ENCODE measurements at regions not wholly inside any gene's neighbourhood (a gene's known extent, or its start where the extent isn't known, plus 50 kb on each side); places are given as distances from the start of the nearest gene placed in this dataset.

GRCh38 chr6:112408522-112408921 is 61.4 kb downstream of the RFPL4B start:
- peaks cover 0 to 4% (median 0%) of the 10 kb centered on the region in 4 donors for H3K27me3 ChIP-seq (ENCODE audit: control insufficient read depth in 4 of 4, insufficient read depth in 4 of 4, low read length in 3 of 4)
- no peak overlapping the region for H3K27ac ChIP-seq (ENCODE audit: low read depth in 1 of 2, low read length in 2 of 2)
- TF ChIP-seq RXRA (IDR thresholded peaks at IDR 0.05) (no peak), EGR1 (IDR thresholded peaks at IDR 0.05; ENCODE audit: low read depth in 2 of 2) (no peak), HNF4A (conservative IDR thresholded peaks at IDR 0.05) (no peak), ATF3 (IDR thresholded peaks at IDR 0.05) (no peak), YY1 (IDR thresholded peaks at IDR 0.05) (no peak), RAD21 (IDR thresholded peaks at IDR 0.05) (no peak), JUND (IDR thresholded peaks at IDR 0.05) (no peak), REST (IDR thresholded peaks at IDR 0.05) (no peak), HNF4G (IDR thresholded peaks at IDR 0.05) (no peak), TAF1 (conservative IDR thresholded peaks at IDR 0.05) (no peak), MAX (IDR thresholded peaks at IDR 0.05) (no peak)
- no peak for DNase-seq (ENCODE audit: low spot score)
- 87% methylated on average over 10 of the region's 10 CpGs for WGBS
- H3K9ac ChIP-seq (ENCODE audit: low read depth in 1 of 2, low read length in 2 of 2), result no peak overlapping the region
- H3K36me3 ChIP-seq (ENCODE audit: control insufficient read depth in 4 of 4, insufficient read depth in 3 of 4, low read depth in 1 of 4, low read length in 3 of 4), result no peaks in the 10 kb centered on the region
- no peaks in the 10 kb centered on the region for H3K9me3 ChIP-seq (ENCODE audit: control insufficient read depth in 4 of 4, low read length in 3 of 4)
- H3K4me3 ChIP-seq (ENCODE audit: low read depth in 1 of 3, low read length in 3 of 3), result no peak overlapping the region
- no peaks in the 10 kb centered on the region for H3K4me1 ChIP-seq (ENCODE audit: control insufficient read depth in 4 of 4, insufficient read depth in 4 of 4, low read length in 3 of 4)

- 63% methylated on average over 2 of the region's 2 CpGs for WGBS
- Histone ChIP-seq H3K27me3 (ENCODE audit: control insufficient read depth in 4 of 4, insufficient read depth in 4 of 4, low read length in 3 of 4) (peaks cover 0 to 4% (median 0%) of the 10 kb centered on the region in 4 donors), H3K4me3 (ENCODE audit: low read depth in 1 of 3, low read length in 3 of 3) (no peak overlapping the region), H3K27ac (ENCODE audit: low read depth in 1 of 2, low read length in 2 of 2) (no peak overlapping the region), H3K4me1 (ENCODE audit: control insufficient read depth in 4 of 4, insufficient read depth in 4 of 4, low read length in 3 of 4) (no peaks in the 10 kb centered on the region), H3K9ac (ENCODE audit: low read depth in 1 of 2, low read length in 2 of 2) (no peak overlapping the region), H3K36me3 (ENCODE audit: control insufficient read depth in 4 of 4, insufficient read depth in 3 of 4, low read depth in 1 of 4, low read length in 3 of 4) (no peaks in the 10 kb centered on the region), H3K9me3 (ENCODE audit: control insufficient read depth in 4 of 4, low read length in 3 of 4) (no peaks in the 10 kb centered on the region)
- TF ChIP-seq HNF4A (conservative IDR thresholded peaks at IDR 0.05) (no peak), TAF1 (conservative IDR thresholded peaks at IDR 0.05) (no peak), MAX (IDR thresholded peaks at IDR 0.05) (no peak), ZBTB33 (IDR thresholded peaks at IDR 0.05) (no peak), ATF3 (IDR thresholded peaks at IDR 0.05) (no peak), REST (IDR thresholded peaks at IDR 0.05) (no peak), YY1 (IDR thresholded peaks at IDR 0.05) (no peak), RXRA (IDR thresholded peaks at IDR 0.05) (no peak), EGR1 (IDR thresholded peaks at IDR 0.05; ENCODE audit: low read depth in 2 of 2) (no peak), CTCF (IDR thresholded peaks at IDR 0.05; ENCODE audit: low read depth, low read length, missing input control) (no peak), GABPA (IDR thresholded peaks at IDR 0.05 in 1 of 2, conservative IDR thresholded peaks at IDR 0.05 in 1 of 2) (no peak), FOXA2 (IDR thresholded peaks at IDR 0.05) (no peak), FOXA1 (IDR thresholded peaks at IDR 0.05) (no peak), HNF4G (IDR thresholded peaks at IDR 0.05) (no peak), RAD21 (IDR thresholded peaks at IDR 0.05) (no peak), NR2F2 (IDR thresholded peaks at IDR 0.05) (no peak)
- no peak for DNase-seq (ENCODE audit: low spot score)
These were observed 62.2 kb downstream of the RFPL4B start for GRCh38 chr6:112409311-112409710.
